BJ (cell line): ENCODE measurements at regions not wholly inside any gene's neighbourhood (a gene's known extent, or its start where the extent isn't known, plus 50 kb on each side); places are given as distances from the start of the nearest gene placed in this dataset.
"Not testable (repeated sequence)": the region's sequence is repeated elsewhere in the genome, so short reads cannot be mapped to it uniquely, and the experiment has no call there.

Source experiments
- CTCF ChIA-PET: fragments of 350-600 bp; formaldehyde crosslinking; extraction: SDS; loops from one replicate; lab custom pipeline; 2021; ENCODE audit warnings: antibody characterized with exemption, inconsistent platforms; lab: Yijun Ruan, JAX
- POLR2A ChIA-PET: fragments of 300-600 bp; sonication (Branson Sonifier 250); formaldehyde crosslinking; extraction: SDS; loops from one replicate; lab custom pipeline; 2021; ENCODE audit warnings: antibody characterized with exemption; lab: Charles Lee
- DNase-seq: peaks from one replicate; pipeline ENCODE4 v3.0.0-alpha.2; 2011; ENCODE audit warnings: low read depth
- H3K27me3 ChIP-seq: 2 replicates; pipeline ENCODE4 v1.6.0; 2011; ENCODE audit warnings: low read length; ENCODE audit not compliant: control insufficient read depth, insufficient read depth
- H3K36me3 ChIP-seq: 2 replicates; pipeline ENCODE4 v1.5.1; 2011; ENCODE audit warnings: low read length; ENCODE audit not compliant: control insufficient read depth, insufficient read depth
- H3K4me3 ChIP-seq: 2 replicates; pipeline ENCODE4 v1.5.1; 2011; ENCODE audit warnings: low read depth, mild to moderate bottlenecking, control low read depth, low read length
- TF ChIP-seq, protein P1 (sequence below): IDR thresholded peaks from 2 replicates; pipeline ENCODE4 v1.5.1; 2011; ENCODE audit warnings: low read depth, mild to moderate bottlenecking, control low read depth, inconsistent platforms, low read length, moderate library complexity; ENCODE audit not compliant: insufficient read depth

DNA sequence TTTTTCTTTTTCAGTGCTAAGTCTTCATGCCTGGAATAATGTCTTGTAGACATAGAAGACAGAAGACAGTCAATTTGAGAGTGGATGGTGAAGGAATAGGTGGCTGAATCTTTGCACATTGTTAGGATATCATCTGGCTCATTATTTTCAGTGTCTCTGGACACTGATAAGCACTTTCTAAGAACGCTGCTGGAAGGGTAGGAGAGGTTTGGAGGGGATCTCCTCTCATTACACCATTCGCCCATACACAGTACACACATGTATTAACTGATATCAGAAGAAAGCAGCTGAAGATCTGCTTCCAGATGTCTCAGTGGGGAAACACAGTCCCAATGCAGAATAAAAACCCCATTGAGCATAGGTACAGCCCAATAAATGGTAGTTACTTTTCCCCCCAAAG is 461.1 kb upstream of the DCN start:
- ChIA-PET POLR2A (no interaction called here), CTCF (interaction anchor here (0.6 kb wide), 1 partner anchor 52 kb away, joined by 5 read pairs; no protein-coding TSS in a partner anchor)
- H3K4me3 ChIP-seq, result no peak overlapping the region
- no peaks in the 10 kb centered on the region for H3K27me3 ChIP-seq
- no peak for DNase-seq
- TF ChIP-seq, protein P1, sequence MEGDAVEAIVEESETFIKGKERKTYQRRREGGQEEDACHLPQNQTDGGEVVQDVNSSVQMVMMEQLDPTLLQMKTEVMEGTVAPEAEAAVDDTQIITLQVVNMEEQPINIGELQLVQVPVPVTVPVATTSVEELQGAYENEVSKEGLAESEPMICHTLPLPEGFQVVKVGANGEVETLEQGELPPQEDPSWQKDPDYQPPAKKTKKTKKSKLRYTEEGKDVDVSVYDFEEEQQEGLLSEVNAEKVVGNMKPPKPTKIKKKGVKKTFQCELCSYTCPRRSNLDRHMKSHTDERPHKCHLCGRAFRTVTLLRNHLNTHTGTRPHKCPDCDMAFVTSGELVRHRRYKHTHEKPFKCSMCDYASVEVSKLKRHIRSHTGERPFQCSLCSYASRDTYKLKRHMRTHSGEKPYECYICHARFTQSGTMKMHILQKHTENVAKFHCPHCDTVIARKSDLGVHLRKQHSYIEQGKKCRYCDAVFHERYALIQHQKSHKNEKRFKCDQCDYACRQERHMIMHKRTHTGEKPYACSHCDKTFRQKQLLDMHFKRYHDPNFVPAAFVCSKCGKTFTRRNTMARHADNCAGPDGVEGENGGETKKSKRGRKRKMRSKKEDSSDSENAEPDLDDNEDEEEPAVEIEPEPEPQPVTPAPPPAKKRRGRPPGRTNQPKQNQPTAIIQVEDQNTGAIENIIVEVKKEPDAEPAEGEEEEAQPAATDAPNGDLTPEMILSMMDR, result no peak
- H3K36me3 ChIP-seq, result no peaks in the 10 kb centered on the region

- Histone ChIP-seq H3K36me3 (no peaks in the 10 kb centered on the region), H3K27me3 (no peaks in the 10 kb centered on the region), H3K4me3 (no peak overlapping the region)
- no peak for DNase-seq
- ChIA-PET POLR2A (no interaction called here), CTCF (interaction anchor here (0.7 kb wide), 1 partner anchor 9 kb away, joined by 3 read pairs; no protein-coding TSS in a partner anchor)
- TF ChIP-seq, protein P1, result no peak
Observed at GRCh38 chr12:91640021-91640420, 457.4 kb upstream of the DCN start.

DNA sequence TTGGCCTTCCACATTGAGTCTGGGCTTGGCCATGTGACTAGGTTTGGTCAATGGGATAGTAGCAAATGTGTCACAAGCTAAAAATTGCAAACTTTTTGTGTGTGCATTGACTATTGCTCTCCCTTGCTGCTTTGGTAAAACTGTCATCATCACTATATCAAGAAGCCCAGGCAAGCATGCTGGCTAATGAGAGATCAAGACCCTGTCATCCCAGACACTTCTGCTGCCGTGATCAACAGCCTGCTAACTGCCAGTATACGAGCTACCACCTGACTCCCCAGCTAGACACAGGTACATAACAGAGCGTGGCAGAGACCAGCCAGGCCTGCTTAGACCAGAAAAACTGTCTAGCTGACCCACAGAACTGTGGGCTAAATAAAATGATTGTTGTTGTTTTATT is 456.7 kb upstream of the DCN start:
- no peak for DNase-seq
- no peaks in the 10 kb centered on the region for H3K27me3 ChIP-seq
- TF ChIP-seq, protein P1, result no peak
- ChIA-PET POLR2A (no interaction called here), CTCF (no interaction called here)
- H3K36me3 ChIP-seq, result no peaks in the 10 kb centered on the region
- no peak overlapping the region for H3K4me3 ChIP-seq

DNA sequence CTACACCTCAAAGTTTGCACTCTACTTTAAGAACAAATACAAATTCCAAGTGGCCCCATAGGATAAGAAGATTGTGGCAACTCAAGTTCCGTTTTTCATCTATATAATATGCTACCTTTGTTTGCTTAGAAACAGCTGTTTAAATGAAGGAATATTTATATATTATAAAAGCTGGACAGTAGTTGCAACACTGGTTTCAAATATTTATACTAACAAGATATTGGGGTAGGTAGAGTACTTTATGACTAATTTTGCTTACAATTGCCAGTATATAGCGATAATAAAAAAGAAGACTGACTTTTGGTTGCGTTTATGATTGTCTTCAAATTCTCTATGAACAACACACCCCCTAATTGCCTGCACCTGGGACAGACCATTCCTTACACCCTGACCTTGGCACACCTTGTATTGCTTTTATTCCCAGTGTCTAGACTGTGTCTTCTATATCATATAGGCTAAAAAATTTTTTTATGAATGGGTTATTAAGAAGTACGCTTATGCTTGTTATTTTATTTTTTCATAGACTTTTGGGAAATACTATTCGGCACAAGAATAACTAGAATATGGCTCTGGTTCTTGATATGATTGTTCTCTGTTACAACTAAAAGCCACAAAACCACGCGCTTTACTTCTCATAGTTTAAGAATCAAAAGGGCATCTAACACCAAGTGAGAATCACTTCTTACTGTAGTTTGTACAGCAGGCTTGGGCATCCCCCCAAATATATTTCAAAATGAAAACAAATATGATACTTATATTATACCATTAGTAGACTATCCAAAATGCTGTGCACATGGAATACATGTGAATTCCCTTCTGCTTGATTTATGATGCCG is 455.4 kb upstream of the DCN start:
- Histone ChIP-seq H3K36me3 (no peaks in the 10 kb centered on the region), H3K4me3 (no peak overlapping the region), H3K27me3 (no peaks in the 10 kb centered on the region)
- TF ChIP-seq, protein P1, result no peak
- ChIA-PET POLR2A (no interaction called here), CTCF (no interaction called here)
- no peak for DNase-seq

- Histone ChIP-seq H3K4me3 (no peak overlapping the region), H3K36me3 (no peaks in the 10 kb centered on the region), H3K27me3 (no peaks in the 10 kb centered on the region)
- no peak for DNase-seq
- ChIA-PET CTCF (no interaction called here), POLR2A (no interaction called here)
- TF ChIP-seq, protein P1, result no peak
Observed at GRCh38 chr12:91636721-91637120, 454.1 kb upstream of the DCN start.

DNA sequence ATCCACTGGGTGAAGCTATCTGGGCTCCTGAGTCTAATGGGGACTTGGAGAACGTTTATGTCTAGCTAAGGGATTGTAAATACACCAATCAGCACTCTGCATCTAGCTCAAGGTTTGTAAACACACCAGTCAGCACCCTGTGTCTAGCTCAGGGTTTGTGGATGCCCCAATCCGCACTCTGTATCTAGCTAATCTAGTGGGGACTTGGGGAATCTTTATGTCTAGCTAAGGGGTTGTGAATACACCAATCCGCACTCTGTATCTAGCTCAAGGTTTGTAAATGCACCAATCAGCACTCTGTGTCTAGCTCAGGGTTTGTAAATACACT is 451.7 kb upstream of the DCN start:
- H3K27me3 ChIP-seq, POLR2A ChIA-PET, H3K4me3 ChIP-seq, DNase-seq, H3K36me3 ChIP-seq: not testable (repeated sequence)
- CTCF ChIA-PET, result interaction anchor here (1.1 kb wide), 1 partner anchor 15 kb away, joined by 3 read pairs; no protein-coding TSS in a partner anchor
